ENCODE measurements at regions not wholly inside any gene's neighbourhood (a gene's known extent, or its start where the extent isn't known, plus 50 kb on each side); places are given as distances from the start of the nearest gene placed in this dataset.
A peak's percentile ranks its signal among the peaks of the same experiment; 100 is the strongest.

- no peak overlapping the region for H3K4me3 ChIP-seq
- no peak for DNase-seq
- H3K27me3 ChIP-seq = no peaks in the 10 kb centered on the region
- H3K36me3 ChIP-seq = no peaks in the 10 kb centered on the region
- H3K9me3 ChIP-seq = no peaks in the 10 kb centered on the region
Measured at GRCh38 chr3:72009851-72010443, 225.0 kb upstream of the PROK2 start.

DNA sequence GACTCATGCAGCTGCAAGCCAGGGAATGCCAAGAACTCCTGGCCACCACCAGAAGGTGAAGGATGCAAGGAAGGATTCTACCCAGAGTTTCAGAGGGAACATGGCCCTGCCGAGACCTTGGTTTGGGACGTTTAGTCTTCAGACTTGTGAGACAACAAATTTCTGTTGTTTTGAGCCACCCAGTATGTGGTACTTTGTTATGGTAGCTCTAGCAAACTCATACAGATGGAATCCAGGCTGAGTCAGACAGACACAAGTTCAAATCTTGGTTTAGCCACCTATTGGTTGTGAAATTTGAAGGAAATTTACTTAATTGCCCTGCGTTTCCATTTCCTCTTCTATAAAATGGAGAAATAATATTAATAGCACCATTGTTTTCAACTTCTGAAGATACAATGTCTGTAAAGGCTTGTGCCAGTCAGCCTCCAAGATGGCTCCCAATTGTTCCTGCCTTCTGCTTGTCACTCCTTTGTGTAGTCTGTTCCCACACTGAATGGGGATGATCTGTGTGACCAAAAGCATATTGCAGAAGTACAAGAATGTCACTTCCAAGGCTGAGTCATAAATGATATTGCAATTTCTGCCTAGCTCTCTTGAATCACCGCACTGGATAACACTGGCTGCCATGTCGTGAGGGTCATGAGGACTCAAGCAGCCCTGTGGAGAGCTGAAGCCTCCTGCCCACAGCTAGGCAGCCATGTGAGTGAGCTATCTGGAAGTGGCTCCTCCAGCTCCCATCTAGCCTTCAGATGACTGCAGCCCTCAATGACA lies 223.5 kb upstream of the PROK2 start:
- no peaks in the 10 kb centered on the region for H3K27me3 ChIP-seq
- H3K9me3 ChIP-seq = no peaks in the 10 kb centered on the region
- no peaks in the 10 kb centered on the region for H3K36me3 ChIP-seq
- no peak overlapping the region for H3K4me3 ChIP-seq
- DNase-seq = no peak

- Histone ChIP-seq H3K36me3 (no peaks in the 10 kb centered on the region), H3K9me3 (no peaks in the 10 kb centered on the region), H3K4me3 (no peak overlapping the region), H3K27me3 (no peaks in the 10 kb centered on the region)
- no peak for DNase-seq
Measured at GRCh38 chr3:72006631-72007556, 221.9 kb upstream of the PROK2 start.

DNA sequence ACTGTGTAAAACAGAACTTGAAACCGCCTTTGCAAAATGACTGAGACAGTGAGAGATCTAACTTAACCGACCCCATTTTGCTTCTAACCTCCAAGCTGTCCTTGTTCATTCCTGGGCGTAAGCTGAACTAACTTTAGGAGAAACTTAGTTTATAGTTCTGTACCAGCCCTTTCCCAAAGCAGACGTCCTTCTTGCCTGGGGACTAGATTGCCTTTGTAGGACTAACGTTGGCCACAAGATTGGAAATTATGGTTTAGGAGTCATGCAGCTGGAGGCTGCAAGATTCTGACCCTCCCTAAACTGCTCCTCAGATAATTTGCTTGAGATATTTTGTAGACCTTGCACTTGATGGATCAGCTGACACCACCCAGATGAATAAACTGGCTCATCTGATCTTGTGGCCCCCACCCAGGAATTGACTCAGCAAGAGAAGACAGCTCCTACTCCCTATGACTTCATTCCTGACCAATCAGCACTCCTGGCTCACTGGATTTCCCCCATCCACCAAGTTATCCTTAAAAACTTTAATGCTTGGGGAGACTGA lies 219.9 kb upstream of the PROK2 start:
- Histone ChIP-seq H3K27me3 (no peaks in the 10 kb centered on the region), H3K36me3 (no peaks in the 10 kb centered on the region), H3K4me3 (no peak overlapping the region), H3K9me3 (no peaks in the 10 kb centered on the region)
- DNase-seq = peak; percentile 41

- H3K9me3 ChIP-seq = no peaks in the 10 kb centered on the region
- DNase-seq = no peak
- H3K27me3 ChIP-seq = no peaks in the 10 kb centered on the region
- H3K36me3 ChIP-seq = no peaks in the 10 kb centered on the region
- no peak overlapping the region for H3K4me3 ChIP-seq
Measured at GRCh38 chr3:72003936-72004335, 219.0 kb upstream of the PROK2 start.

GRCh38 chr3:72001758-72002157 lies 216.8 kb upstream of the PROK2 start:
- Histone ChIP-seq H3K27me3 (no peaks in the 10 kb centered on the region), H3K9me3 (no peaks in the 10 kb centered on the region), H3K4me3 (no peak overlapping the region), H3K36me3 (no peaks in the 10 kb centered on the region)
- no peak for DNase-seq

DNA sequence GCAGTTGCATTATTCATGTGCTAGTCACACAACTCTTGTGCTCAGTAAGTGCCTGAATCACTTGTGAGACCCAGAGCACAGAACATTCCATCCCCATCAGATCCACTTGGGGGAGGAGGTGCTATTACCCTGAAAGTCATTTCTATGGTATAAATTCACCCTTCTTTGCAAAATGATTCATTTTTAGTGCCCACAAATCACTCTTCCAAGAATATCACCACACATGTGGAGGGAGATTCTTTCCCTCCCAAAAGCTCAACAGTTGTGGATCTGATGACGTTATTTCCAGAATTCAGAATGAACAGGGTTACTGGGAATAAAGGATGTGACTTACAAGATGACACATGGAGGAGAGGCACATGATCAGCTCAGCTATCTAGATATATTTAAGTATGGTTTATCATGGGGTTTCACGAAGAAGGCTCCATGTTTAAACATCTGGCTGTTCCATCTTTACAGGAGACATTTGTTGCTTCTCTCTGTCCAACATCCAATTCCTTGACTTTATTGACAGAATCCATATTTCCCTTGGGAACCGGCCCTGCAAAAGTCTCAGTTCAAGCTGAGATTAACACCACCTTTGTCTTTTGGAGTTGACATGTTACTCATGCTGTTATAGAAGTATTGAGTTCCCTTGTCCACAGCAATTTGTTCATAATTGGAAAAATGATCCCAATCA lies 214.2 kb upstream of the PROK2 start:
- Histone ChIP-seq H3K36me3 (no peaks in the 10 kb centered on the region), H3K4me3 (no peak overlapping the region), H3K27me3 (no peaks in the 10 kb centered on the region), H3K9me3 (no peaks in the 10 kb centered on the region)
- peak; percentile 6 for DNase-seq

DNA sequence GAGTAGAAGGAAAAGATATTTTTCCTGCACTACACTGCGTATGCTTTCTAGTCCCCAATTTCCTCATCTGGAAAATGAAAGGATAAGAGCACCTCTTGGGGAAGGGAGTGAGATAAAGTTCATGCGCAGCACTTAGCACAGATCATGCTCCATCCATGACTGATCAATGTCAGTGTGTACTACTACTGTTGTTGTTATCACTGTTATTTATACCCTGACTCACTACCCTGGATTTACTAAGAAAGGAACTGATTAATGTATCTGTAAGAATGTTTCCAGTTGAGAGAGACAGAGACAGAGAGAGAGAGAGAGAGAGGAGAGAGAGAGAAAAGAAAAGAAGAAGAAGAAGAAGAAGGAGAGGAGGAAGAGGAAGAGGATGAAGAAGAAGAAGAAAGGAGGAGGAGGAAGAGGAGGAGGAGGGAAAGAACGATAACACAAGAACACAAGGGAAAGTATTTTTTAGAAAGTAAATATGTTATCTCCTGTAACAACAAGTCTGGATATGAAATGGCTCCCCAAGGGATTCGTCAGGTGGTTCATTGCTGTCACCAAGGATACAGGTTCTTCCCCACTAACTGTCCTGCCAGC lies 212.2 kb upstream of the PROK2 start:
- Histone ChIP-seq H3K9me3 (no peaks in the 10 kb centered on the region), H3K27me3 (no peaks in the 10 kb centered on the region), H3K4me3 (no peak overlapping the region), H3K36me3 (no peaks in the 10 kb centered on the region)
- no peak for DNase-seq

DNA sequence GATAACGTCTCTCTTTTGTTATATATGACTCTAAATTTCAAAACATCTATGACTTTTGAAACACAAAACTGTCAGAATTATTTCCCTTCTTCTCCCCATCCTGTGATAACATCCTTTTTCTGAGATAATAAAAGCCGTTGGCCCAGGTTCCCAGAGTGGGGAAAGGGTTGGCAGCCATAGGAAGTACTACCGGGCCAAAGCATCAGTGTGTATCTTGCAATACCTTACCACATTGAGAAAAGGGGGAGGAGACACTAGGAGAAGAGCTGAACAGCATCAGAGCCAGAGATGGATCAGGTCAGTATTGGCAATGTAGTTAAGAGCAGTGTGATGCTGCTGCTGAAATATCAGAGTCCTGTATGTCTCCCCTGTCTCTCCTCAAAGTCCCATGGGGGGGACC lies 210.0 kb upstream of the PROK2 start:
- H3K36me3 ChIP-seq = no peaks in the 10 kb centered on the region
- H3K9me3 ChIP-seq = no peaks in the 10 kb centered on the region
- no peak for DNase-seq
- no peak overlapping the region for H3K4me3 ChIP-seq
- H3K27me3 ChIP-seq = no peaks in the 10 kb centered on the region

DNA sequence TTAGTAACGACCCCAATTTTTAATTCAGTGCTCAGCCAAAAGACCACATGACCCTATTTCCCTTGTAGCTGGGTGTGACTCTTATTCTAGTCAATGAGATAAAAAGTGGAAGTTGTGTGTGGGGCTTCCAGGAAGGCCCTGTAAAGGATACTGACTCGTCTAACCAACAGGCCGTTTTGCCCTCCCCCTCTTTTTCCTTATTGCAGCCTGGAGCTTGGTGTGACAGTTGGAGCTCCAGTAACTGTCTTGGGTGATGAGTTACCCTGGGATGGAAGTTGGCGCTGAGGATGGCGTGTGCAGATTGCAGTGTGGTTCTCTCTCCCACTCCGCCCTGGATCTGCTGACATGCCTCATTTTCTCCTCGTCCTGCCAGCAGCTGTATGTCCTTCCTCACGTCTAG lies 209.3 kb upstream of the PROK2 start:
- no peak for DNase-seq
- H3K4me3 ChIP-seq = no peak overlapping the region
- no peaks in the 10 kb centered on the region for H3K36me3 ChIP-seq
- H3K27me3 ChIP-seq = no peaks in the 10 kb centered on the region
- no peaks in the 10 kb centered on the region for H3K9me3 ChIP-seq

- Histone ChIP-seq H3K36me3 (no peaks in the 10 kb centered on the region), H3K4me3 (no peak overlapping the region), H3K27me3 (no peaks in the 10 kb centered on the region), H3K9me3 (no peaks in the 10 kb centered on the region)
- DNase-seq = no peak
Measured at GRCh38 chr3:71991681-71992080, 206.7 kb upstream of the PROK2 start.

- no peaks in the 10 kb centered on the region for H3K27me3 ChIP-seq
- H3K36me3 ChIP-seq = no peaks in the 10 kb centered on the region
- DNase-seq = no peak
- no peaks in the 10 kb centered on the region for H3K9me3 ChIP-seq
- no peak overlapping the region for H3K4me3 ChIP-seq
Measured at GRCh38 chr3:71991046-71991445, 206.1 kb upstream of the PROK2 start.

DNA sequence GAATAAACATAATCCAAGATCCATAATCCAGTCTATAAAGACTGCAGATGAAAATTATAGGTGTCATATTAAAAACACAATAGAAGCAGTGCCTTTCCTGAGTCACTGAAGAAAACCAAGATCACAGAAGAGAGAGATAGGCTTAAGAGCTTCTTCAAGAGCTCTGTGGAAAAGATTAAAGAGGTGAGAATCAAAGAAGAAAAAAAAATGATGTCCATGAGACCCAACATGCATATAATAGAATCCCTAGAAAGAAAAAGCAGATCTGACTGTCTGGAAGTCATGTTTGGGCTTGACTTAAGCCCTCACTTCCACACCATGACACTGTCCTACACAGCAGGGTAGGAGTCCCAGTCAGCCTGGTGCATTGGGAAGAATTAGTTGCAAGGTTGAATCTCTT lies 205.6 kb upstream of the PROK2 start:
- no peaks in the 10 kb centered on the region for H3K9me3 ChIP-seq
- DNase-seq = no peak
- H3K27me3 ChIP-seq = no peaks in the 10 kb centered on the region
- no peak overlapping the region for H3K4me3 ChIP-seq
- H3K36me3 ChIP-seq = no peaks in the 10 kb centered on the region

DNA sequence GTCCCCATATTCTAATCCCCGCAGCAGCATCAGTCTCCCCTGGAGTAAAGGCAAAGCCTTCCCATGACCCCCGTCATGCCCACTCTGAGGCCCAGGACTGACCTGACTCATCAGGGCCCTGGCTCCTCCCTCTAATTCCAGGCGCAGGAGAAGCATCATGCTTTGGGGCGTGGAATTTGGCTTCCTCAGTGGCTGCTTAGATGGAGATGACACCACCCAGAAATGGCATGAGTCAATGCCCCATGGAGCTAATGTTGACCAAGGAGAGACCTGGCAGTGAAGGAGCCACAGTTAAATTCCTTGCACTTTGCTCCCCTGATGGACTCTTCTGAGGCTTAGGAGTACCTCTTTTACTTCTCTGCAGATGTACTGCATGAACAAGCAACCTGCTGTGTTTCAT lies 204.2 kb upstream of the PROK2 start:
- Histone ChIP-seq H3K27me3 (no peaks in the 10 kb centered on the region), H3K36me3 (no peaks in the 10 kb centered on the region), H3K9me3 (no peaks in the 10 kb centered on the region), H3K4me3 (no peak overlapping the region)
- DNase-seq = peak; percentile 81

GRCh38 chr3:71987828-71988227 lies 202.9 kb upstream of the PROK2 start:
- Histone ChIP-seq H3K4me3 (no peak overlapping the region), H3K9me3 (no peaks in the 10 kb centered on the region), H3K36me3 (no peaks in the 10 kb centered on the region), H3K27me3 (no peaks in the 10 kb centered on the region)
- DNase-seq = peak; percentile 82

DNA sequence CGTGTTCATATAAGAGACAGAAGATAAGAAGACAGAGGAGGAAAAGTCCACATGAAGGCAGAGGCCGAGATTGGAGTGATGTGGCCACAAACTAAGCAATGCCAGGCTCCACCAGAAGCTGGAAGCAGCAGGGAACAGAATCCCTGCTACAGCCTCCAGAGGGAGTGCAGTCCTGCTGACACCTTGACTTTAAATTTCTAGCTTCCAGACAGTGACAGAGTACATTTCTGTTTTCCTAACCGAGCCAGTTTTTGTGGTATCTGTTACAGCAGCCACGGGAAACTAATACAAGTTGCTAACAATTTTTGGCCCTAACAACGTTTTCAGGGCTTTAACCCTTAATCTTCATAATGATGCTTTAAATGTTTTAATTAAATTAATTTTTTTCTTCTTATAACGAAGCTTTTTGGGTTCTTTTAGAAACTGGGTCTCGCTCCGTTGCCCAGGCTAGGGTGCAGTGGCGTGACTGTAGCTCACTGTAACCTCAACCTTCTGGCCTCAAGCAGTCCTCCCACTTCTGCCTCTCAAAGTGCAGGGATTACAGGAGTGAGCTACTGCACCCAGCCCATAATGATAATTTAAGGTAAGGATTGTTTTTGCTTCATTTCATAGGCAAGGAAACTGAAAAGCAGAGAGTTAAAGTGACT lies 202.3 kb upstream of the PROK2 start:
- no peaks in the 10 kb centered on the region for H3K27me3 ChIP-seq
- H3K9me3 ChIP-seq = no peaks in the 10 kb centered on the region
- H3K4me3 ChIP-seq = no peak overlapping the region
- no peaks in the 10 kb centered on the region for H3K36me3 ChIP-seq
- DNase-seq = no peak
